Gastrocnemius medialis (tissue), 4 donors: ENCODE measurements at regions not wholly inside any gene's neighbourhood (a gene's known extent, or its start where the extent isn't known, plus 50 kb on each side); places are given as distances from the start of the nearest gene placed in this dataset.

ENCODE experiments used
- ATAC-seq, 2 donors: fragments of 150-250 bp; one replicate each; pipeline ENCODE4 v1.9.1; 2016
- DNase-seq, 2 donors: peaks; one replicate each; pipeline ENCODE4 v3.0.0-alpha.2; 2019
- H3K27ac ChIP-seq, 4 donors: fragments of 200-600 bp; sonication (generic); 1 replicate in 1 of 4; 2 replicates in 3 of 4; pipeline ENCODE4 v1.5.1; 2016 to 2018; ENCODE audit warnings: mild to moderate bottlenecking in 2 of 4, moderate library complexity in 1 of 4
- H3K27me3 ChIP-seq, 3 donors: fragments of 200-600 bp; sonication (generic) in 2 of 3; 1 replicate in 1 of 3; 2 replicates in 2 of 3; pipeline versions ENCODE4 v1.5.1 to v1.6.0; 2016 to 2019; ENCODE audit warnings: mild to moderate bottlenecking in 1 of 3, moderate library complexity in 1 of 3
- H3K36me3 ChIP-seq, 2 donors: fragments of 200-600 bp; sonication (generic) in 1 of 2; one replicate each; pipeline ENCODE4 v1.5.1; 2017 to 2018
- H3K4me1 ChIP-seq, 2 donors: fragments of 200-600 bp; sonication (generic) in 1 of 2; one replicate each; pipeline ENCODE4 v1.5.1; 2016 to 2017; ENCODE audit warnings: mild to moderate bottlenecking in 2 of 2
- H3K4me3 ChIP-seq, 4 donors: fragments of 200-600 bp; sonication (generic) in 3 of 4; 1 replicate in 1 of 4; 2 replicates in 3 of 4; pipeline ENCODE4 v1.5.1; 2016 to 2019; ENCODE audit warnings: mild to moderate bottlenecking in 2 of 4
- H3K9me3 ChIP-seq, 3 donors: fragments of 200-600 bp; sonication (generic) in 2 of 3; 1 replicate in 1 of 3; 2 replicates in 2 of 3; pipeline ENCODE4 v1.5.1; 2016 to 2019
- CTCF ChIP-seq, 5 experiments: fragments of 450-650 bp in 3 of 5; fragments of 200-600 bp in 2 of 5; sonication (generic) in 2 of 5; IDR thresholded peaks in 4 of 5; conservative IDR thresholded peaks in 1 of 5; 1 replicate in 4 of 5; 2 replicates in 1 of 5; pipeline ENCODE4 v1.5.1; 2016 to 2019; ENCODE audit warnings: antibody characterized with exemption in 5 of 5, mild to moderate bottlenecking in 3 of 5, moderate library complexity in 3 of 5
- POLR2A ChIP-seq, 2 donors: fragments of 450-650 bp; IDR thresholded peaks; one replicate each; pipeline ENCODE4 v1.6.1; 2017; ENCODE audit warnings: antibody characterized with exemption in 2 of 2, mild to moderate bottlenecking in 2 of 2, moderate library complexity in 2 of 2
- in situ Hi-C, 4 donors: fragments of 200-750 bp; cut with MboI; loops; one replicate each; pipeline versions ENCODE4 v1.15.0 to v1.8.0; 2017; ENCODE audit warnings: low sequenced_read_pairs in 4 of 4
- intact Hi-C: fragments of 100-400 bp; cut with DNase I; formaldehyde crosslinking; loops from one replicate; pipeline ENCODE4 v1.15.1; 2023; ENCODE audit warnings: low total_unique reads

GRCh38 chr18:54052732-54053429, 171.6 kb downstream of the MBD2 start:
- in situ Hi-C loops (no loop called here), intact Hi-C loops (no loop called here)
- no peak for DNase-seq
- Histone ChIP-seq H3K9me3 (no peaks in the 10 kb centered on the region), H3K4me3 (no peak overlapping the region), H3K27ac (no peak overlapping the region), H3K4me1 (peaks cover 0 to 7% of the 10 kb centered on the region in 2 donors), H3K36me3 (no peaks in the 10 kb centered on the region), H3K27me3 (no peaks in the 10 kb centered on the region)
- no peak for ATAC-seq
- TF ChIP-seq CTCF (IDR thresholded peaks at IDR 0.05 in 4 of 5, conservative IDR thresholded peaks at IDR 0.05 in 1 of 5) (no peak), POLR2A (IDR thresholded peaks at IDR 0.05) (no peak)

- DNase-seq (no peak), ATAC-seq (no peak)
- H3K9me3 ChIP-seq = no peaks in the 10 kb centered on the region
- H3K36me3 ChIP-seq = no peaks in the 10 kb centered on the region
- intact Hi-C loops (no loop called here), in situ Hi-C loops (no loop called here)
- TF ChIP-seq CTCF (IDR thresholded peaks at IDR 0.05 in 4 of 5, conservative IDR thresholded peaks at IDR 0.05 in 1 of 5) (no peak), POLR2A (IDR thresholded peaks at IDR 0.05) (no peak)
- H3K4me1 ChIP-seq = peaks cover 0 to 7% of the 10 kb centered on the region in 2 donors
- H3K27ac ChIP-seq = no peak overlapping the region
- H3K4me3 ChIP-seq = no peak overlapping the region
- no peaks in the 10 kb centered on the region for H3K27me3 ChIP-seq
Observed at GRCh38 chr18:54052259-54052658, 172.2 kb downstream of the MBD2 start.

GRCh38 chr18:54043484-54044251, 180.8 kb downstream of the MBD2 start:
- intact Hi-C loops = no loop called here
- H3K27me3 ChIP-seq = no peaks in the 10 kb centered on the region
- no peak for TF ChIP-seq CTCF (IDR thresholded peaks at IDR 0.05 in 4 of 5, conservative IDR thresholded peaks at IDR 0.05 in 1 of 5)
- no peak for TF ChIP-seq POLR2A (IDR thresholded peaks at IDR 0.05)

GRCh38 chr18:54035927-54036326, 188.5 kb downstream of the MBD2 start:
- no peak for ATAC-seq
- TF ChIP-seq POLR2A (IDR thresholded peaks at IDR 0.05) (no peak), CTCF (IDR thresholded peaks at IDR 0.05 in 4 of 5, conservative IDR thresholded peaks at IDR 0.05 in 1 of 5) (no peak)
- intact Hi-C loops (no loop called here), in situ Hi-C loops (no loop called here)
- no peak overlapping the region for H3K27ac ChIP-seq
- no peak for DNase-seq
- no peak overlapping the region for H3K4me3 ChIP-seq
- H3K4me1 ChIP-seq = peaks cover 5 to 10% of the 10 kb centered on the region in 2 donors
- no peaks in the 10 kb centered on the region for H3K36me3 ChIP-seq
- H3K27me3 ChIP-seq = no peaks in the 10 kb centered on the region
- no peaks in the 10 kb centered on the region for H3K9me3 ChIP-seq

More at GRCh38 chr18:54043484-54044251, 180.8 kb downstream of the MBD2 start:
- DNase-seq = no peak
- H3K36me3 ChIP-seq = no peaks in the 10 kb centered on the region
- H3K4me3 ChIP-seq = no peak overlapping the region
- no peak overlapping the region for H3K27ac ChIP-seq
- no peaks in the 10 kb centered on the region for H3K9me3 ChIP-seq
- in situ Hi-C loops = no loop called here
- ATAC-seq = no peak
- H3K4me1 ChIP-seq = no peaks in the 10 kb centered on the region
